Stimulated activated CD8-positive, alpha-beta memory T cell treated with anti-CD3 and anti-CD28 coated beads, Interleukin-7, amount 100 ng/mL, for 24 hours (primary cell): ENCODE measurements at regions not wholly inside any gene's neighbourhood (a gene's known extent, or its start where the extent isn't known, plus 50 kb on each side); places are given as distances from the start of the nearest gene placed in this dataset.

Source experiments
- DNase-seq: peaks from one replicate; pipeline ENCODE4 v3.0.0-alpha.2; 2020; ENCODE audit warnings: low read depth

GRCh38 chr13:76439546-76439945, 446.7 kb downstream of the KCTD12 start:
- DNase-seq, result no peak

GRCh38 chr13:76438050-76438449, 448.2 kb downstream of the KCTD12 start:
- no peak for DNase-seq

DNA sequence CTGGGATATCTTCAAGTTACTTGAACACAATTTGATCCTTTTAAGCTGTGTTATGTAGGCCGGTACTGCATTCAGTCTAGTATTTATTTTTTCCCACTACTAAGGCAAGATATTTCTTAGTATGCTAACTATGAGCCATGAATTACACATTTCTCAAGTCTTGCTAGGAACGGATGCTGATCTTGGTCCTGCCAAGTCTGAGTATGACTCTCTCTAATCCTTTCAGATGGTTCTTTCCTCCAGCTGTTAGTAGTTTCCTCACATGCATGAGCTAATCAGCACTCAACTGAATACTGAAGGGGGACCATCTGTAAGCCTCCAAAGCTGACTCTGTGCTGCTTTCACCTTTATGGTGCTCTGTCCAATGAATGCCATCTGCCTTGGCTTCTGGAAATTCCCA, 460.3 kb downstream of the KCTD12 start:
- no peak for DNase-seq

- DNase-seq, result no peak
Measured at GRCh38 chr13:76421011-76421410, 465.2 kb downstream of the KCTD12 start.

- no peak for DNase-seq
Measured at GRCh38 chr13:76418404-76418803, 467.8 kb downstream of the KCTD12 start.

DNA sequence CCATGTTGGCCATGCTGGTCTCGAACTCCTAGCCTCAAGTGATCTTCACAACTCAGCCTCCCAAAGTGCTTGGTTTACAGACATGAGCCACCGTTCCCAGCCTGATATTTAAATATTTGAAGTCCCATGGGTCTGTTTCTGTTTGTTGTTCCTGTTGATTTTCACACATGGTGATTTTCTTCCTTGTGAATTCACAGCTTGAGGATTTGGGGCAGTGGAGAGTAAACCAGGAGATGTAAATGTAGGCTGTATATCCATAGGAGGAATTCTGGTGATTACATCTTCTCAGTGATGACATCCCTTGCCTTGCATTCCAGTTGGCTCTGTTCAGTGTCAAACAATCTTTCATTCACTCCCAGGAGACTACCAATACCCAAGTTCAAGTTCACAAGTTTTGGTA, 471.9 kb downstream of the KCTD12 start:
- DNase-seq, result no peak

DNA sequence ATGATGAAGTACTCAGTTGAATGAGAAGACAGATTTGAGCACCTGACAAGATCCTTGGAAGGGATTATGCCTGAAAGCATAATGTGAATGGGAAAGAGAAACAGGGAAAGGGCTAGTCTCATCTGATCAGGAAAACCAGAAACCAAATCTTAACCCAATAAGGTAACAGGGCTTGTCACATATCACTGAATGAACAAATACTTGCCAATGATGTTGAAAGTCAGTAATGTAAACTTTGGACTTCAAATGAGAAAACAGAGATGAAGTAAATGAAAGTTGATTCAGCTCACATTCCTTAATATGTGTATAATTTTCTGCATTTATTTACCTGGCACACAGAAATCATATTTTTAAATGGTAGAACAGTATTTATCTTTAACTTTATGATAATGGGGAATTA, 480.0 kb downstream of the KCTD12 start:
- DNase-seq, result no peak

DNA sequence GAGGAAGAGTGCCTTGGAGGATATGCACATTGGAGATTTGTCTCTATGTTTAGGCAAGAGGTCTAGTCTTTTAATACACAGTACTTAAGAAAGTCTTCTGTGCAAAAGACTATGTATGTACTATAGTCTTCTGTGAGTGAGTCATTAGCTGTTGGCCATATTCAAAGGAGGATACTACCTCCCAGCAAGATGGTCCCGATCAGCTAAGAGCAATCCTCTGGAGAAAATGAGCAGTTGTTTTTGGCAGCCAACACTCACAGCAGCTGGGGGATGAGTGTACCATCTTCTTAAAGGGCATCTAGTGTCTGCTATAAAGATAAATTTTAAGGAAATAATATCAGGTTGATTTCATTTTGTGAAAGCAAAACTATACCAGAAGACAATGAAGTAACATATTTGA, 487.8 kb downstream of the KCTD12 start:
- no peak for DNase-seq

DNA sequence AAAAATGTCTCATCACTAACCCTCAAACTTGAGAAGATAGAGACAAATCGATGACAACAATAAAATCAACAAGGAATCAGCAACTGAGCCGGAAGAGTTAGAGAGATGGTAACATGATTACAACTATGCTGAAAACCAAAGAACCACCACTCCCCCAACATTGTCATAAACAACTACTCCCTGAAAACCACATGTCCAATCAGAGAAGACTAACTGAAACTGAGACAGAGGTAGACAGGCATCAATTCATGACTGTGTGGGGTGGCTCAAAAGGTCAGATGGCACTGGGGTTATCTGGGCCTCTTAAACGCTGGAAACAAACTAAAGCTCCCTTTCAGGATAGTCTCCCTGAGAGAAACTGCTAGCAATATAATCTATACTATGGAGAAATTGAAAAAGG, 488.8 kb downstream of the KCTD12 start:
- no peak for DNase-seq

- no peak for DNase-seq
Measured at GRCh38 chr13:76389321-76389720, 496.9 kb downstream of the KCTD12 start.

DNA sequence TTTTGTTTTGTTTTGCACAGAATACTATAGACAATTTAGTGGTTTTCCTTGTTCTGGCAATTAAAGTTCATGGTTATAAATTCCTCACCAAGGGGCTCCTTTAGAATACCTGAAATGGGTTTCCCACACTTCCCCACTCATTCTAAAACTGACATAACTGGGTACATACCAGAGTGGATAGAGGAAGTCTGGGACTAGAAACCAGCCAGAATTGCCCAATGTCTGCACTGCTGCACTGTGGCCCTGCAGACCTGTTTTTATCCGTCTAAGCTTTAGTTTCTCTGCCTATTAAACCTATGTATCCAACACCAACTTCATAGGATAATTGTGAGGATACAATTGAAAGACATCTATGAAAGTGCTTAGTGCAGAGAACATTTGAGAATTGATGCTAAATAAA, 498.6 kb downstream of the KCTD12 start:
- no peak for DNase-seq

DNA sequence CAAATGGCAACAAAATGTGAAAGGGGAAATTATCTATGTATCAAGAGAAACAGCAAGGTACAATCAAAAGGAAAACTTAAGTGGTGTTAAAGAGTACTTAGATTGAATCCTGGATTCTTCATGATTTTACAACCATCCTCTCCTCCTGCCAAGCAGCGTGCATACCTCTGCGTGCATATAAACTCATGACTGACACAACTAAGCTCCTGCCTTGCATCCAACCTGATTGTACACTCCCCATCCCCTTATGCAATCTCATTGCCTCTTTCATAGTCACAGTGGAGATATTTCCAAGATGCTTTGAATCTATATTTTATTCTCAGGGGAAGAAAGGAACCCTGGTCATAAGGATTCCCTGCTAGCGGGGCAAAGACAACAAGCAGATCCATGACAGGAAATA, 499.9 kb downstream of the KCTD12 start:
- DNase-seq, result no peak

DNA sequence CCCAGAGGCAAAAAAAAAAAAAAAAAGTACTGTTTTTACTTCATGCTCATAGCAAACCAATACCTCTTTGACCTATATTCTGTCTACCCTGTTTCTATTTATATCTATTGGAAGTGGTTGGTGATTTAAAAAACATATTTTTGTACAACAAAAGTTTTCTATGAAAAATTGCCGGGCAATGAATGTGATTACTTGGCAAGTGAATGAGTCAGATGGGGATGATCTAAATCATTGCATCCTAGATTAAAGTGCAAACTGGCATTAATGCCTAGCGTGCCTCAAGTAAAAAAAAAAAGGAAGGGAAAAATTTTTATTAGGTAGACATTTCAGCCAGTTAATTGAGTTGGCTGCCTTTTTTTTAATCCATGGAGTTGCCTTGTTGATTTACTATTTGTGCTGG, 500.6 kb downstream of the KCTD12 start:
- DNase-seq, result no peak

DNA sequence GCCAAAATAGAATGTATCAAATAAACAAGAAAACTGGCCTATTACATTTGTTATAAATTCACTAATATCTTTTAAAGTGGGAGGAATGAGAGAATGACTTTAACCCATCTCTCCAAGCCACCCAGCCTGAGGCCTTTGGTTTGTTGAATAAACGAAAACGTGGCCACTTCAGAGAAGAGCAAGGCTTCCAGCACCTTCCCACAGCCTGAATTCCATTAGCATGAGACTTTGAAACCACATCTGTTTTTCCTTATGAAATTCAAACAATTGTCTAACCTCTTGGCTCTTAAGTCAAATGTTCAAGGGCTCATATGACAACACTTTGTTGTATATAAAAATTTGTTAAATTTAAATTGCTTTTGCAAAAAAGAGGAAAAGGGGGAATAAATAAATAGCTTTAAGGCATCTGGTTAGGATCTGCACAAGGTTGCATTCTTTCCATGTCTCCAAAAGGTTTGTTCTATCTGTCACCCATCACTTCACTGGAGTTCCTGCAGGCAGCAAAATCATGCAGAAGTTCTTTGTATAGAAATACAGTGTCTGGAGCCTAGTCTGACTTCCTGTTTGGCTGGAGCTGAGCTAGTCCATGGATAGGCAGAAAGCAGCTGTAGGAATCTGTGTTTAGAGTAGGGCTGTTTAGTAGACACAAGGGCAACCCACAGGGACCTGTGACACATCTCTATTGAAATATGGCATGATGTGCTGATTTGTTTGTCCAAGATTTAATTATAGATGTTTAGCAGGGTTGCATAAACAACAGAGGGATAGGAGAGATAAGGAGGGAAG, 502.3 kb downstream of the KCTD12 start:
- DNase-seq, result no peak

GRCh38 chr13:76380446-76381065, 505.6 kb downstream of the KCTD12 start:
- no peak for DNase-seq

GRCh38 chr13:76379341-76380105, 506.7 kb downstream of the KCTD12 start:
- DNase-seq, result no peak

DNA sequence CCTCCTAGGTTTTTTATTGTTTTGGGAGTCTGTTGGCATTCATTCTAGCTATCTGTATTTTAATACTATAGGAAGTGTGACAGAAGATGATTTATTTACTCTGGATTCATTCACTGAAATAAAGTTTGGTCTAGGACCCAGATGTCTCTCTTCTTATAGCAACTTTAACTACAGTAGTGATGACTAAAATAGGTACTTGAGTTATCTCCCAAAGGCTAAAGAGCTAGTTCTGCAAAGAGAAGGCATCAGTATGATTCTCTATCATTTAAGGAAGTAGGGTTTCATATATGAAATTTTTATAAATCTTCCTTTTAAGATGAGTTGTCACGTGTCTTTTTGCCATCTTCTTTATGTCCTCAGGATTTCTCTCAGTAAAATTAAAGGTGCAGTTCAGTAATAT, 507.4 kb downstream of the KCTD12 start:
- DNase-seq, result no peak

- no peak for DNase-seq
Measured at GRCh38 chr13:76363682-76364289, 522.4 kb downstream of the KCTD12 start.

- DNase-seq, result no peak
Measured at GRCh38 chr13:76361868-76362267, 524.3 kb downstream of the KCTD12 start.

DNA sequence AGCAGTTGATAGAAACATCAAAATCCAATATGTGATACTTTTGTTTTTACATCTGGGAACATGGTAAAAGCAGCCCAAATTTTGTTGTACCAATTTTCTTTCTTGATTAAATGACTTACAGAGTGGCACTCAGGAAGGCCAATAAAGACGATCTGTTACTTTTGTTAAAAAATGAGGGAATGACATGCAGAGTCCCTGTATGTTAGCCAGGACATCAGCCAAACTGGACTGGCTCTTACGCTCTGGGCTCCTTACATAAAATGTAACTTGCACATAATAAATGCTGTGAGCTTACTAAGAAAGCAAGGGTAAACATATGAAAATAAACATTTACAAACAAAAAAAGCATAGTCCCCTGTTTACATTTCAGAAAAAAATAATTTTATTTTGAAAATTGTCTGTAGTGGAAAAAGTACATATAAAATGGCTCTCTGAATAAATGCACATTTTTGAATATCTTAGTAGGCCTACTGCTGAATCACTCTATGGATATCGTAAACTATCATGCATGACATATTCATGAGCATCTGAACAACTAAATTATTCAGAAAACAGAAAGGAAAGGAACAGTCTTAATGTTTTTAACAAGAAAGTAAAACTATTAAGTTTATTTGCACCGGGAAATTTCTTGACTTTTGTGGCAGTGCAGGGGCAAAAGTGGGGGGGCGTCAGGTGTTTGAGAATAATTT, 534.5 kb downstream of the KCTD12 start:
- DNase-seq, result no peak

- DNase-seq, result no peak
Measured at GRCh38 chr13:76350399-76350798, 535.8 kb downstream of the KCTD12 start.

DNA sequence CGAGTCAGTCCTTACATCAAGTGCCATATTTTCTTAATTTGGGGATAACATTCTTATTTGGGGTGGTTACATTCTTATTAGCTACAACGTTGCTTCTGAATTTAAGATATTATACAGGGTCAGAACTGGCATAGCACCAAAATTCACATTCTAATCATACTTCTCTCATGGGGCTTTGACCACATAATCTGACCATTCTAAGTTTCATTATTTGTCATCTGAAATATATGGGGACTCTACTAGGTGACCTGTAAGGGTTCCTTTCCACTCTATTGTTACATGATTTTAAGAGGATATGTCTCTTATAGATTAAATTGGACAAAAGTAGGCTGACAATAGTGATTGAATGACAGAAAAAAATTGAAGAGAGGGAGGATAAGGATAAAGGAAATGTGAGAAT, 536.5 kb downstream of the KCTD12 start:
- DNase-seq, result no peak
